Renal cortex interstitium (tissue), 11 donors: ENCODE measurements at regions not wholly inside any gene's neighbourhood (a gene's known extent, or its start where the extent isn't known, plus 50 kb on each side); places are given as distances from the start of the nearest gene placed in this dataset.

Source experiments
- DNase-seq, 11 donors: peaks; one replicate each; pipeline ENCODE4 v3.0.0-alpha.2; 2013; ENCODE audit warnings: low read depth in 9 of 11, low spot score in 4 of 11; ENCODE audit errors: extremely low read depth in 1 of 11

DNA sequence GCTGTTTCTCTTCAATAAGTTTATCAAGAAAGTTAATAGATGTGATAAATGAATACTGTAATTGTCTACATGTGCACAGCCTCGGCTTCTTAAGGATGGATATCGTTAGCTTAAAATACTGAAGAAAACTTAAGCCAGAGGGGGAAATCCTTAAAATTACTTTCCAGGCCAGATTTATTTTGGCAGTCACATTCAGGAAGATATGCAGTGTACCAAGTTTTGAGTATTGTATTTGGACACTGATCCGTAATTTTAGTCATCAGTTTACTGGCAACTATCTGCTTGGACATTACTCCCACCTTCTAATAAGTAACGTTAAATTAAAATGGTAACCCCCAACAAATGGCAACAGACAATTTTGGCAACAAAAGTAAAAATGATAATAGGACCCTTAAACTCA lies 770.0 kb upstream of the ZEB2 start:
- no peak for DNase-seq

DNA sequence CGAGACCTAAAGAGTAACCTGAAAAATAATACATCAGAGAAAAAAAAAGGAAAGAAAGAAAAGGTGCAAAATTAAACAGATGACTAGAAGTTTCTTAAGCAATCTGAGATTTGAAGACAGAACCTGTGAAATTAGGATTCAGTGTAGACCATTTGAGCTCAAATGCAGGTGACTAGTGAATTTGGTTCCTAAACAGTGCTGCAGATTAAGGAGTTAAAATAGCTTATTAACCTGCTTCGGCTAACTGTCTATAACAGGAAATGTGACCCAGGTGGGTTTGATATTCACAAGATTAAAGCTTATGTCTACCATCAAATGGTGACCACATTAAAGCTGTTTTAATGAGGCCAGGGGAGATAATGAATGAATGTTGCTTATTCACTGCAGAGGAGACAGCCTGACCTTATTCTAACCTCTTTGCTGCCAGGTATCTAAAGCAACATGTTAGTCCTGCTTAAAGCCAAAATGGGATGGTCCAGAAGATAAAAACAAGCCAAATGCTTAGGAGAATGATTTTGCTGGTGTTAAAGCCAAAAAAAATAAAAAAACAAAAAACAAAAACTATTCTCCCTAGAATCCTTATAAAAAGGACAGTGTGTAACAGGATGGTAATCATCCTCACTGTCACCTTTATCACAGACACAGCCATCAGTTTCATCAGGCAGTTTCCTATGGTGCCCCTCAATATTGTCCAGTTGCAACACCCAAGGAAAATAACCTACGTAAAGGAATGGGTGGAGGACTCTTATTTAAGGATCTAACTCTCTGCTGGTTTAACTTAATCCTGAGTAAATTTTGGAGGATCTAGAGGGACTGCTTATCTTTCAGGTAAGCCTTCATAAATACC lies 769.0 kb upstream of the ZEB2 start:
- no peak for DNase-seq

DNA sequence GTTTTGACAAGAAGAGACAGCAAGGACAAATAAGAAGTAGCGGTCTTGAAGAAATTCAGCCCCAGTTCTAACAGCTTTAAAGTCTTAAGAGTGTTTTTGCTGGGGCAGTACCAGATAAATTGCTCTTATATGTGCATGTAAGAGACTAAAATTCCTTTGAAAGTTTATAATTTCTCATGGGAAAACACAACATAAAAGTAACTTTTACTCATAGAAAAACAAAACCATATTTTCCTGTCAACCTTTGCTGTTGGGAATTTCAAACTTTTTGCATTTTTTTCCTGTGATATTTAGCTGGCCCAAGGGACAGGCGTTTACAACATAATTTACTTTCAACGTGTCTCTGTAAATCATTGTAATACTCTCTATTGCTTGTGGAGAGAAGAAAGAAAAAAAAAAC lies 767.8 kb upstream of the ZEB2 start:
- peak; percentile 22 to 61 (median 53) for DNase-seq

DNA sequence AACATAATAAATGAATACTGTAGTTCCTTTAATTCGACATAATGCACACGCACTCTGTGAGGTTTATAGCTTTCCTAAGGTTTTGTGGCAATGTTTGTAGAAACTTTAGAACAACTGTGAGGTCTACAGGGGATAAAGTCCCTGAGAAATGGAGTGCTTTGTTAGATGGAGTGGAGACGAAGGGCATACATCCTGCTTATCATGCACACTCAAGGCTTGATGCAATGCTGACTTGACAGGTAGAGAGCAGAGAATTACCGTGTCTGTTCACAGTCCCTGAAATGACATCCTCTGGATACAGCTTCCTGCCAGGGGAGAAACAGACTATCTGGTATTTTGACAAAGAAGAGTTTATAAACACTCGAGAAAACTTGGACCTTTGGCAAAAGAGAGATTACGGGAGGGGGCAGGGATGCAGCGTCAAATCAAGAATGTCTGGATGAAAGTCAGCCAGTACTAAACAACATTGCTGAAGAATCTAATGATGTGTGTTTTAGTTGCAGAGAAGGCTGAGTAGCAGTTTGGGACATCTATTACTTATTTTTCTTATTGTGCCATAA lies 766.9 kb upstream of the ZEB2 start:
- no peak for DNase-seq

DNA sequence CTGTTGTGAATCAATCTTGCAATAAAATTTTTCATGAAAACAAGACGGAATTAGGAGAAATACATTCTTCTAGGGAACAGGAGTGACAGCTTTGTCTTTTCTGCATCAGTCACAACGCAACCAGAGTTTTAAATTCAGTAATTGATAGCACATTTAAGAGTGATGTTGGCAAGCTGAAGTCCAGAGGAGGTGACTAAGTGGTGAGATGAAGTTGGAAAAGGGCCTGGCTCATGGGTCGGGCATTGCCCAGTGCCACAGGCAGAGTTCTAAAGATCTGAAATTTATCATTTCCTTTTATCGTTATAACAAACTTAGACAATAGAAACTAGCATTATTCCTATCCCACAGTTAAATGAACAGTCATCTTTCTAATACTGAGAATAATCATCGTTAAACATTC lies 764.6 kb upstream of the ZEB2 start:
- DNase-seq, result no peak

- no peak for DNase-seq
Observed at GRCh38 chr2:145283131-145283530, 763.2 kb upstream of the ZEB2 start.

DNA sequence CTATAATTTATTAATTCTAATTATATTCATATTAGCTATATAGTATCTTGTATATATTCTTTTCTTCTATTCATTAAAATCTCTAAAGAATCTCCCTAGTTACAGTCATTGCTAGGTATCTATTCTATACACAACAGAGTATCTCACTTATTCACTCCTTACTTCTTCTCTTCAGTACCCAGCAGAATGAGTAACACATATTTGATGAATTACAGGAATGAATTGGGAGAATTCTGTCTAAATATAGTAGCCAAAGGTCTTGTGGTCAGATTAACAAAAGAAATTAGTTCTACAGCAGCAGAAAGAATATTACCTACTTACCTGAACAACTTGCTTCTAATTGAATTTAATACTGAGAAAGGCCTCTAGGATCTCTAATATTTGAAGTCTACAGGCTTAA lies 758.0 kb upstream of the ZEB2 start:
- DNase-seq, result no peak

DNA sequence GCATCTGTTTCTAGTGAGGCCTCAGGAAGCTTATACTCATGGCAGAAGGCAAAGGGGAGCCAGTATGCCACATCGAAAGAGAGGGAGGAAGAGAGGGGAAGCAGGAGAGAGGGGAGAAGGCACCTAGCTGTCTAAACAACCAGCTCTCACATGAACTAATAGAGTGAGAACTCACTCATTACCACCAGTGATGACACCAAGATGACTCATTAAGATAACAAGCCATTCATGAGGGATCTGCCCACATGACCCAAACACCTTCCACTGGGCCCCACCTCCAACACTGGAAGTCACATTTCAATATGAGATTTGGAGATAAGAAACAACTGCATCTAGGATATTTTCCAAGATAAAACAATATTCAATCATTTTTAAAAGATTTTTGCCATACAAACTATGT lies 753.9 kb upstream of the ZEB2 start:
- no peak for DNase-seq

GRCh38 chr2:145268931-145269330 lies 749.0 kb upstream of the ZEB2 start:
- DNase-seq, result no peak

GRCh38 chr2:145267451-145267850 lies 747.5 kb upstream of the ZEB2 start:
- DNase-seq, result no peak

DNA sequence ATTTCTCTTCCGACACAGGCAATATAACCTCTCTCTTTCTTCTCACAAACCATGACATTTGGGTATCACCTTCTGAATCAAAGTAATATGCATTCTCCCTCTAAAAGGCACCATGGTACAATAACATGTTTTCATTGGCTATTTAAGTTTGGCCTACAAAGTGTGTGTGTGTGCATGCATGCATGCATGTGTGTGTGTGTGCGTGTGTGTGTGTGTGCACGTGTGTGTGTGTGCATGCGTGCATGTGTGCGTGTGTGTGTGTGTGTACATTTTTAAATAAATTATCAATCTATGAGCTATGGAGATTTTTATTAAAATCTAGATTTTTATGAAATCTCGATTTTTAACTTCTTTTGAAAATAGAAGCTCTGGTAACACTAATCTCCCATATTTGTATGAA lies 745.3 kb upstream of the ZEB2 start:
- DNase-seq, result no peak

DNA sequence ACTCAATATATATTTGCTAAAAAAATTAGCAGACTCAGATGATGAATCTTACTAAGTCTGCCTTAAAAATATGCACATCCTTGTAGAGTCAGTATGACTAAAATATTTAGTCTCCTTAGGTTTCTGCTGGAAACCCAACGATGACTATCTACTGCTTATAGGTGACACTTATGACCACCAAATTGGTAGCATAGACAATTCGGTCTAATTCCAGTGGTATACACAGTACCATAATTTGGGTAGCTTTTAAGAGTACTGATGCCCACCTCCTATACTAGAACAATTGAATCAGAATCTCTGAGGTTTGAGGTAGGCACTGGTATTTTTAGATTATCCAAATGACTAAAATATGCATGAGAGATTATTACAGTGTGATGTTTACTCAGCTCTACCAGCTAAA lies 740.8 kb upstream of the ZEB2 start:
- DNase-seq, result no peak

GRCh38 chr2:145260081-145260480 lies 740.2 kb upstream of the ZEB2 start:
- DNase-seq, result no peak

GRCh38 chr2:145258903-145259579 lies 739.1 kb upstream of the ZEB2 start:
- DNase-seq, result no peak

DNA sequence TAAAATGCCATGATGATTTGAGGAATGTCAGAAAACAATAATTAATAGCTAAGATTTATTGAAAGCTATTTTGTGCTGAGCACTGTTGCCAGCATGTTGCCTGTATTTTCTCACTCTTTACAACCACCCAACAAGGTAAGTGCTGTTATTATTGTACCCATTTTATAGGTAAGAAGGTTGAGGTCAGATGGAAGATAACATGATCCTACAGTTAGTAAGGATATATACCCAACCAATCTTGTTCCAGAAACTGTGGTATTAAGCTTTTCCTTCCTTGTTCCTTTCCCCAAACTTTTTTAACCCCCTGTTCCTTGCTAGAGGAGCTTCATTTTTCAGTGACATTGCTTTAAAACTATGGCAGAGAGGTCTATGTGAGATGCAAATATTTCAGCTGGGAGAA lies 738.0 kb upstream of the ZEB2 start:
- DNase-seq, result no peak

GRCh38 chr2:145256551-145256950 lies 736.6 kb upstream of the ZEB2 start:
- DNase-seq, result no peak

- no peak for DNase-seq
Observed at GRCh38 chr2:145254291-145254690, 734.4 kb upstream of the ZEB2 start.

GRCh38 chr2:145253492-145253891 lies 733.6 kb upstream of the ZEB2 start:
- no peak for DNase-seq

- no peak for DNase-seq
Observed at GRCh38 chr2:145245268-145245870, 725.5 kb upstream of the ZEB2 start.

GRCh38 chr2:145235312-145235711 lies 715.4 kb upstream of the ZEB2 start:
- DNase-seq, result no peak
